ENCODE measurements at regions not wholly inside any gene's neighbourhood (a gene's known extent, or its start where the extent isn't known, plus 50 kb on each side); places are given as distances from the start of the nearest gene placed in this dataset.

- H3K4me3 ChIP-seq (ENCODE audit: low read depth, low read length): no peak overlapping the region
- no peak for TF ChIP-seq CTCF (IDR thresholded peaks at IDR 0.05; ENCODE audit: low read depth, low read length, missing control alignments)
- no peak for DNase-seq (ENCODE audit: low read depth)
Measured at GRCh38 chr2:236743921-236744280, 174.3 kb downstream of the ACKR3 start.

GRCh38 chr2:236744281-236744705, 174.7 kb downstream of the ACKR3 start:
- no peak for TF ChIP-seq CTCF (IDR thresholded peaks at IDR 0.05; ENCODE audit: low read depth, low read length, missing control alignments)
- DNase-seq (ENCODE audit: low read depth): no peak
- no peak overlapping the region for H3K4me3 ChIP-seq (ENCODE audit: low read depth, low read length)

- no peak for TF ChIP-seq CTCF (IDR thresholded peaks at IDR 0.05; ENCODE audit: low read depth, low read length, missing control alignments)
- no peak for DNase-seq (ENCODE audit: low read depth)
- no peak overlapping the region for H3K4me3 ChIP-seq (ENCODE audit: low read depth, low read length)
Measured at GRCh38 chr2:236744716-236745115, 175.1 kb downstream of the ACKR3 start.

GRCh38 chr2:236745420-236746210, 176.0 kb downstream of the ACKR3 start:
- no peak for DNase-seq (ENCODE audit: low read depth)
- H3K4me3 ChIP-seq (ENCODE audit: low read depth, low read length): no peak overlapping the region
- TF ChIP-seq CTCF (IDR thresholded peaks at IDR 0.05; ENCODE audit: low read depth, low read length, missing control alignments): no peak

- TF ChIP-seq CTCF (IDR thresholded peaks at IDR 0.05; ENCODE audit: low read depth, low read length, missing control alignments): no peak
- no peak overlapping the region for H3K4me3 ChIP-seq (ENCODE audit: low read depth, low read length)
- DNase-seq (ENCODE audit: low read depth): no peak
Measured at GRCh38 chr2:236746833-236747232, 177.2 kb downstream of the ACKR3 start.

- no peak for DNase-seq (ENCODE audit: low read depth)
Measured at GRCh38 chr2:236747426-236747825, 177.8 kb downstream of the ACKR3 start.

More at GRCh38 chr2:236747426-236747825, 177.8 kb downstream of the ACKR3 start:
- no peak overlapping the region for H3K4me3 ChIP-seq (ENCODE audit: low read depth, low read length)
- no peak for TF ChIP-seq CTCF (IDR thresholded peaks at IDR 0.05; ENCODE audit: low read depth, low read length, missing control alignments)

All from GM12864 (cell line).